Activated CD4-positive, alpha-beta memory T cell treated with anti-CD3 and anti-CD28 coated beads for 36 hours (primary cell): ENCODE measurements at regions not wholly inside any gene's neighbourhood (a gene's known extent, or its start where the extent isn't known, plus 50 kb on each side); places are given as distances from the start of the nearest gene placed in this dataset.
"Not testable (repeated sequence)": the region's sequence is repeated elsewhere in the genome, so short reads cannot be mapped to it uniquely, and the experiment has no call there.

Experiments
- CTCF ChIA-PET: fragments of 350-600 bp; sonication (Branson Sonifier 250); formaldehyde crosslinking; loops from one replicate; lab custom pipeline; 2021; ENCODE audit warnings: antibody characterized with exemption, inconsistent platforms; lab: Charles Lee
- POLR2A ChIA-PET: fragments of 350-600 bp; sonication (Branson Sonifier 250); formaldehyde crosslinking; loops from one replicate; lab custom pipeline; 2021; ENCODE audit warnings: antibody characterized with exemption; lab: Charles Lee
- DNase-seq: peaks from one replicate; pipeline ENCODE4 v3.0.0-alpha.2; 2020
- H3K27ac Mint-ChIP-seq: one replicate; pipeline ENCODE4 v1.8.0; 2021; ENCODE audit warnings: mixed read lengths
- H3K27me3 Mint-ChIP-seq: one replicate; pipeline ENCODE4 v1.8.0; 2021; ENCODE audit warnings: mixed read lengths
- H3K36me3 Mint-ChIP-seq: one replicate; pipeline ENCODE4 v1.8.0; 2021; ENCODE audit warnings: mixed read lengths
- H3K4me1 Mint-ChIP-seq: one replicate; pipeline ENCODE4 v1.8.0; 2021; ENCODE audit warnings: low read depth, mixed read lengths
- H3K4me3 Mint-ChIP-seq: one replicate; pipeline ENCODE4 v1.8.0; 2021; ENCODE audit warnings: mild to moderate bottlenecking, mixed read lengths
- H3K9me3 Mint-ChIP-seq: one replicate; pipeline ENCODE4 v1.8.0; 2021; ENCODE audit warnings: mixed read lengths
- intact Hi-C: fragments of 100-400 bp; cut with micrococcal nuclease; formaldehyde crosslinking; loops from one replicate; pipeline ENCODE4 v1.15.1; 2023

- H3K4me3 Mint-ChIP-seq: no peak overlapping the region
- intact Hi-C loops: no loop called here
- H3K27ac Mint-ChIP-seq: no peak overlapping the region
- H3K4me1 Mint-ChIP-seq: no peaks in the 10 kb centered on the region
- CTCF ChIA-PET: no interaction called here
- H3K36me3 Mint-ChIP-seq: no peaks in the 10 kb centered on the region
- no peak for DNase-seq
- no peaks in the 10 kb centered on the region for H3K9me3 Mint-ChIP-seq
- no peaks in the 10 kb centered on the region for H3K27me3 Mint-ChIP-seq
- POLR2A ChIA-PET: no interaction called here
These were observed 426.5 kb upstream of the AKR1E2 start for GRCh38 chr10:4399556-4399955.

GRCh38 chr10:4398602-4399001, 427.4 kb upstream of the AKR1E2 start:
- no peak overlapping the region for H3K4me3 Mint-ChIP-seq

GRCh38 chr10:4397337-4397736, 428.7 kb upstream of the AKR1E2 start:
- POLR2A ChIA-PET: interaction anchor here (1.0 kb wide), 1 partner anchor 586 kb away, joined by 3 read pairs; no protein-coding TSS in a partner anchor

More at GRCh38 chr10:4398602-4399001, 427.4 kb upstream of the AKR1E2 start:
- no peaks in the 10 kb centered on the region for H3K9me3 Mint-ChIP-seq
- intact Hi-C loops: no loop called here
- no peaks in the 10 kb centered on the region for H3K36me3 Mint-ChIP-seq
- H3K27ac Mint-ChIP-seq: no peak overlapping the region
- H3K27me3 Mint-ChIP-seq: no peaks in the 10 kb centered on the region
- POLR2A ChIA-PET: interaction anchor here (0.6 kb wide), 1 partner anchor 1623 kb away, joined by 3 read pairs; no protein-coding TSS in a partner anchor
- H3K4me1 Mint-ChIP-seq: no peaks in the 10 kb centered on the region
- CTCF ChIA-PET: no interaction called here
- DNase-seq: no peak

GRCh38 chr10:4396401-4397283, 429.4 kb upstream of the AKR1E2 start:
- CTCF ChIA-PET: no interaction called here
- POLR2A ChIA-PET: interaction anchor here (1.0 kb wide), 1 partner anchor 585 kb away, joined by 3 read pairs; no protein-coding TSS in a partner anchor
- Mint-ChIP-seq H3K4me1 (no peaks in the 10 kb centered on the region), H3K27ac (no peak overlapping the region), H3K9me3 (no peaks in the 10 kb centered on the region), H3K27me3 (no peaks in the 10 kb centered on the region), H3K4me3 (no peak overlapping the region), H3K36me3 (no peaks in the 10 kb centered on the region)
- no peak for DNase-seq
- intact Hi-C loops: no loop called here

More at GRCh38 chr10:4397337-4397736, 428.7 kb upstream of the AKR1E2 start:
- H3K27ac Mint-ChIP-seq: no peak overlapping the region
- no peak overlapping the region for H3K4me3 Mint-ChIP-seq
- CTCF ChIA-PET: no interaction called here
- no peaks in the 10 kb centered on the region for H3K36me3 Mint-ChIP-seq
- H3K9me3 Mint-ChIP-seq: no peaks in the 10 kb centered on the region
- no peak for DNase-seq
- no peaks in the 10 kb centered on the region for H3K4me1 Mint-ChIP-seq
- H3K27me3 Mint-ChIP-seq: no peaks in the 10 kb centered on the region
- intact Hi-C loops: no loop called here

- POLR2A ChIA-PET: no interaction called here
- Mint-ChIP-seq H3K9me3 (no peaks in the 10 kb centered on the region), H3K27ac (no peak overlapping the region), H3K36me3 (no peaks in the 10 kb centered on the region), H3K27me3 (no peaks in the 10 kb centered on the region), H3K4me3 (no peak overlapping the region), H3K4me1 (no peaks in the 10 kb centered on the region)
- intact Hi-C loops: no loop called here
- DNase-seq: no peak
- CTCF ChIA-PET: no interaction called here
These were observed 430.3 kb upstream of the AKR1E2 start for GRCh38 chr10:4395731-4396130.

GRCh38 chr10:4394455-4394854, 431.6 kb upstream of the AKR1E2 start:
- H3K27me3 Mint-ChIP-seq, H3K9me3 Mint-ChIP-seq, H3K36me3 Mint-ChIP-seq, H3K4me1 Mint-ChIP-seq, DNase-seq, POLR2A ChIA-PET, H3K4me3 Mint-ChIP-seq, intact Hi-C loops, H3K27ac Mint-ChIP-seq, CTCF ChIA-PET: not testable (repeated sequence)

GRCh38 chr10:4391683-4392082, 434.3 kb upstream of the AKR1E2 start:
- Mint-ChIP-seq H3K27me3 (no peaks in the 10 kb centered on the region), H3K4me1 (no peaks in the 10 kb centered on the region), H3K4me3 (no peak overlapping the region), H3K36me3 (no peaks in the 10 kb centered on the region), H3K27ac (no peak overlapping the region), H3K9me3 (no peaks in the 10 kb centered on the region)
- DNase-seq: no peak
- ChIA-PET CTCF (no interaction called here), POLR2A (no interaction called here)
- intact Hi-C loops: no loop called here

- no peaks in the 10 kb centered on the region for H3K9me3 Mint-ChIP-seq
- POLR2A ChIA-PET: no interaction called here
- H3K4me3 Mint-ChIP-seq: no peak overlapping the region
- DNase-seq: no peak
- CTCF ChIA-PET: no interaction called here
- no peaks in the 10 kb centered on the region for H3K4me1 Mint-ChIP-seq
- H3K27ac Mint-ChIP-seq: no peak overlapping the region
- intact Hi-C loops: no loop called here
- no peaks in the 10 kb centered on the region for H3K36me3 Mint-ChIP-seq
- H3K27me3 Mint-ChIP-seq: no peaks in the 10 kb centered on the region
These were observed 435.8 kb upstream of the AKR1E2 start for GRCh38 chr10:4390219-4390618.

- ChIA-PET CTCF (no interaction called here), POLR2A (no interaction called here)
- H3K4me3 Mint-ChIP-seq: no peak overlapping the region
- no peaks in the 10 kb centered on the region for H3K4me1 Mint-ChIP-seq
- no peaks in the 10 kb centered on the region for H3K27me3 Mint-ChIP-seq
- no peaks in the 10 kb centered on the region for H3K9me3 Mint-ChIP-seq
- intact Hi-C loops: no loop called here
- H3K27ac Mint-ChIP-seq: no peak overlapping the region
- no peaks in the 10 kb centered on the region for H3K36me3 Mint-ChIP-seq
- DNase-seq: no peak
These were observed 440.7 kb upstream of the AKR1E2 start for GRCh38 chr10:4385231-4385870.

- intact Hi-C loops: no loop called here
- POLR2A ChIA-PET: no interaction called here
- Mint-ChIP-seq H3K4me1 (no peaks in the 10 kb centered on the region), H3K27me3 (no peaks in the 10 kb centered on the region), H3K27ac (no peak overlapping the region), H3K36me3 (no peaks in the 10 kb centered on the region), H3K9me3 (no peaks in the 10 kb centered on the region), H3K4me3 (no peak overlapping the region)
- CTCF ChIA-PET: no interaction called here
- no peak for DNase-seq
These were observed 441.8 kb upstream of the AKR1E2 start for GRCh38 chr10:4384245-4384644.

- DNase-seq: no peak
- POLR2A ChIA-PET: no interaction called here
- Mint-ChIP-seq H3K36me3 (no peaks in the 10 kb centered on the region), H3K4me3 (no peak overlapping the region), H3K27me3 (no peaks in the 10 kb centered on the region), H3K4me1 (no peaks in the 10 kb centered on the region), H3K9me3 (no peaks in the 10 kb centered on the region), H3K27ac (no peak overlapping the region)
- CTCF ChIA-PET: no interaction called here
- intact Hi-C loops: no loop called here
These were observed 442.3 kb upstream of the AKR1E2 start for GRCh38 chr10:4383651-4384098.

- Mint-ChIP-seq H3K27me3 (peaks cover 1% of the 10 kb centered on the region), H3K27ac (no peak overlapping the region), H3K4me3 (no peak overlapping the region), H3K9me3 (no peaks in the 10 kb centered on the region), H3K36me3 (no peaks in the 10 kb centered on the region), H3K4me1 (no peaks in the 10 kb centered on the region)
- CTCF ChIA-PET: no interaction called here
- POLR2A ChIA-PET: no interaction called here
- intact Hi-C loops: no loop called here
- no peak for DNase-seq
These were observed 443.2 kb upstream of the AKR1E2 start for GRCh38 chr10:4382811-4383210.
